DMS53 (cell line): ENCODE measurements at regions not wholly inside any gene's neighbourhood (a gene's known extent, or its start where the extent isn't known, plus 50 kb on each side); places are given as distances from the start of the nearest gene placed in this dataset.

Experiments used
- DNase-seq: peaks from one replicate; lab custom pipeline; 2025; lab: John Stamatoyannopoulos, UW

- DNase-seq, result no peak
Measured at GRCh38 chr11:19560156-19560555, 152.5 kb upstream of the NAV2 start.

GRCh38 chr11:19559746-19560145 is 152.9 kb upstream of the NAV2 start:
- DNase-seq, result no peak

GRCh38 chr11:19558189-19558986 is 154.2 kb upstream of the NAV2 start:
- DNase-seq, result peak; percentile 23

GRCh38 chr11:19557720-19558140 is 154.9 kb upstream of the NAV2 start:
- DNase-seq, result peak; percentile 87

GRCh38 chr11:19557185-19557584 is 155.5 kb upstream of the NAV2 start:
- no peak for DNase-seq

GRCh38 chr11:19555266-19555665 is 157.4 kb upstream of the NAV2 start:
- DNase-seq, result no peak

GRCh38 chr11:19553683-19554333 is 158.8 kb upstream of the NAV2 start:
- peak; percentile 89 for DNase-seq

- no peak for DNase-seq
Measured at GRCh38 chr11:19552656-19553260, 159.9 kb upstream of the NAV2 start.

- DNase-seq, result no peak
Measured at GRCh38 chr11:19552161-19552560, 160.5 kb upstream of the NAV2 start.

- no peak for DNase-seq
Measured at GRCh38 chr11:19551457-19551856, 161.2 kb upstream of the NAV2 start.

- DNase-seq, result no peak
Measured at GRCh38 chr11:19547044-19547443, 165.6 kb upstream of the NAV2 start.

- DNase-seq, result peak; percentile 30
Measured at GRCh38 chr11:19546325-19546724, 166.3 kb upstream of the NAV2 start.

- DNase-seq, result no peak
Measured at GRCh38 chr11:19541521-19542049, 171.1 kb upstream of the NAV2 start.

- DNase-seq, result no peak
Measured at GRCh38 chr11:19539861-19540260, 172.8 kb upstream of the NAV2 start.

- no peak for DNase-seq
Measured at GRCh38 chr11:19537803-19538453, 174.7 kb upstream of the NAV2 start.

GRCh38 chr11:19536131-19536530 is 176.5 kb upstream of the NAV2 start:
- peak; percentile 17 for DNase-seq

- DNase-seq, result no peak
Measured at GRCh38 chr11:19530505-19530904, 182.1 kb upstream of the NAV2 start.

- no peak for DNase-seq
Measured at GRCh38 chr11:19526119-19526518, 186.5 kb upstream of the NAV2 start.

- DNase-seq, result no peak
Measured at GRCh38 chr11:19525714-19526113, 186.9 kb upstream of the NAV2 start.

GRCh38 chr11:19525276-19525675 is 187.4 kb upstream of the NAV2 start:
- DNase-seq, result no peak

GRCh38 chr11:19524171-19524671 is 188.4 kb upstream of the NAV2 start:
- peak; percentile 13 for DNase-seq

- no peak for DNase-seq
Measured at GRCh38 chr11:19520681-19521080, 192.0 kb upstream of the NAV2 start.
